ENCODE measurements at regions not wholly inside any gene's neighbourhood (a gene's known extent, or its start where the extent isn't known, plus 50 kb on each side); places are given as distances from the start of the nearest gene placed in this dataset.
"Not testable (repeated sequence)": the region's sequence is repeated elsewhere in the genome, so short reads cannot be mapped to it uniquely, and the experiment has no call there.

DNA sequence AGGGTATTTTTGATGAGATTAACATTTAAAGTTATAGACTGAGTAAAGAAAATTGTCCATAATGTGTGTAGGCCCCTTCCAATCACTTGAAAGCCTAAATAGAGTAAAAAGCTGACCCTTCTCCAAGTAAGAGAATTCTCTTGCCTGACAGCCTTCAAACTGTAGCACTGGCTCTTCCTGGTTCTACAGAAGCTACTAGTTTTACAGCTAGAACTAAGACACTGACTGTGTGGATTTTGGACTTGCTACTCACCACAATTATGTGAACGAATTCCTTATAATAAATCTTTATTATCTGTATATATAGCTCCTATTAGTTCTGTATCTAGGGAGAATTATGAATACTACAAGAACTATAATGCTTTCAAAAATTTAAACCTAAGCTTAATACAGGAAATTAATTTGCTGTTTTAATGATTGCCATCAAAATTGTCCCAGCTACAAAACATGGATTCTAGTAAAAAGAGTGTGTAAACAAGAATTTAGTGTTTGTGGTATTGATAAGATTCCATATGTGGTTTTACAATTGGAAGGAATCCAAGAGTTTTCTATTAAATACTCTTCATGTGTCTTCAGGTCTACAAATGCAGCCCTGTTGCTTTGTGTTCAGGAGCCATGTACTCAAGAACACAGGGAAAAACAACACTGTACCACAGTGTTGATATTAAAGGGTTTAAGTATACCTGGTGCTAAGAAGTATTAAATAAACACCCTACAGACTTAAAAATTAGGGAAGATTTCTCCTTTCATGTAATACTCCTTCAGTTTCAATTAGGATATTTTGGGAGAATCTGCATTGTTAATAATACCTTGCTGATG is 366.5 kb downstream of the CXXC4 start:
- no peak for DNase-seq

DNA sequence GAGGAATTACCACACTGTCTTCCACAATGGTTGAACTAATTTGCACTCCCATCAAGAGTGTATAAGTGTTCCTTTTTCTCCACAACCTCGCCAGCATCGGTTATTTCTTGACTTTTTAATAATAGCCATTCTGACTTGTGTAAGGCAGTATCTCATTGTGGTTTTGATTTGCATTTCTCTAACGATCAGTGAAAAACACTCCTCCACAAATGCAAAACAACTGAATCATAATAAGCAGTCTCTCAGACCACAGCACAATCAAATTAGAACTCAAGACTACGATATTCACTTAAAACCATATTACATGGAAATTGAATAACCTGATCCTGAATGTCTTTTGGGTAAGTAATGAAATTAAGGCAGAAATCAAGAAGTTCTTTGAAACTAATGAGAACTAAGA is 371.7 kb downstream of the CXXC4 start:
- no peak for DNase-seq

DNA sequence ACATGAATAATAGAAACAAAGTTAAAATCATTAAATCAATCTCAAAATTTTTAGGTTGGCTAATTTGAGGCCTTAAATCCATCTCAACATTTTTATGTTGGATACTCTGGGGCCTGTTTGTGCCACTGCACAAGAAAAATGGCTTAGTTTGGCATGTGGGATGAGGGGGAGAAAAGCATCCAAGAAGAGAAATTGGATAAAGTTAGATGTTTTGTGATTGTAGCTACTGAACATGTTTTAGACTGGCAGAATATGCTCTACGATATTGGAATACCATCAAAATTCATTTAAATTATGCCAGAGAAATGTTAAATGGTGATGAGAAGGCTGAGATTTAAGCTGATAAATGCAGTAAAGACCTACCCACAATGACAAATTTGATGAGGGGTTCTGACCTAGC is 376.9 kb downstream of the CXXC4 start:
- no peak for DNase-seq

DNA sequence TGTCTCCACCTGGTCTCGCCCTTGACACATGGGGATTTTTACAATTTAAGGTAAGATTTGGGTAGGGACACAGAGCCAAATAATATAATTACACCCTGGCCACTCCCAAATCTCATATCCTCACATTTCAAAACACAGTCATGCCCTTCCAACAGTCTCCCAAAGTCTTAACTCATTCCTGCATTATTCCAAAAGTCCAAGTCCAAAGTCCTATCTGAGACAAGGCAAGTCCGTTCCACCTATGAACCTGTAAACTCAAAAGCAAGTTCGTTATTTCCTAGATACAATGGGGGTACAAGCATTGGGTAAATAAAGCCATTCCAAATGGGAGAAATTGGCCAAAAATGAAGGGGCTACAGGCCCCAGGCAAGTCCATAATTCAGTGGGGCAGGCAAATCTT is 380.8 kb downstream of the CXXC4 start:
- DNase-seq = no peak

DNA sequence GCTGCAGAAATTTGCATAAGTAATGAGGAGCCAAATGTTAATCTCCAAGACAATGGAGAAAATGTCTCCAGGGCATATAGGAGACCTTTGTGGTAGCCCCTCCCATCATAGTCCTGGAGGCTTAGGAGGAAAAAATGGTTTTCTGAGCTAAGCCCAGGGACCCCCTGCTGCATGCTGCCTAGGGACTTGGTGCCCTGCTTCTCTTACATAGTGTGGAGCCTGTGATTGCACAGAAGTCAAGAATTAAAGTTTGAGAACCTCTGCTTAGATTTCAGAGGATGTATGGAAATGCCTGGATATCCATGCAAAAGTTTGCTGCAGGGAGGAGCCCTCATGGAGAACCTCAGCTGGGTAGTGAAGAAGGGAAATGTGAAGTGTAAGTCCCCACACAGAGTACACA is 379.4 kb upstream of the TACR3 start:
- DNase-seq = no peak

DNA sequence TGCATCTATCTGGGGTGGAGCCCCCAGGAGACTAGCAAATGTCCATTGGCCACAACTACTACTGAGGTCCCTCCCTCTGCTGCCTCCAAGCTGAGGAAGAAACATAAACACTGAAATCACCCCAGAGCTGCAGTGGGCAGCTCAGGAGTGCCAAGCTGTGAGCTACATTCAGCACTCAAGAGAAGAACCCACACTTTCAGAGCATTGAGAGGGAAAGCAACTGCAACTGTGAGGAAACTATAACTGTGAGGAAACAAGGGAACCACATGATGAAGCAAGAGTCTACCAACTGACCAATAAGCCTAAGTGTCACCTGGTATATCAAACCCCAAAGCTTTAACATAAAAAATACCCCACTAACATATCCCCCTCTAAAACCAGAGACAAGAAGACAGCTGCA is 373.5 kb upstream of the TACR3 start:
- no peak for DNase-seq

DNA sequence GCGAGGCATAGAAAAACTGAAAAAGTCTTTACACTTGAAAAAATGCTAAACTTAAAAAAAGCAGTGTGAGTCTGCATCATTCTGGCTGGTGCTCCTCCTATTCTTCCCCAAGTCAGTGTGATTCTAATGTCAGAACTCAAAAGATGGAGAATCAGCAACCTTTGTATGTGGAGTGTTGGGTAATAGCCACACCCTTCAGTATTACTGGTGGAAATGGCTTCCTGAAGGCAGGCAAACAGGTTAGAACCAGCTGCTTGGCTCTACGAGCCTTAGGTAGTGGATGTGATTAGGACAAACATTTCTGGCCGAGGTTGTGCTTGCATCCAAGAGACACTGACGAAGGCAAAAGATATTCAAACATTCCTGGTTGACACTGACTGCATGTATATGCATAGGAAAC is 353.4 kb upstream of the TACR3 start:
- DNase-seq = no peak

DNA sequence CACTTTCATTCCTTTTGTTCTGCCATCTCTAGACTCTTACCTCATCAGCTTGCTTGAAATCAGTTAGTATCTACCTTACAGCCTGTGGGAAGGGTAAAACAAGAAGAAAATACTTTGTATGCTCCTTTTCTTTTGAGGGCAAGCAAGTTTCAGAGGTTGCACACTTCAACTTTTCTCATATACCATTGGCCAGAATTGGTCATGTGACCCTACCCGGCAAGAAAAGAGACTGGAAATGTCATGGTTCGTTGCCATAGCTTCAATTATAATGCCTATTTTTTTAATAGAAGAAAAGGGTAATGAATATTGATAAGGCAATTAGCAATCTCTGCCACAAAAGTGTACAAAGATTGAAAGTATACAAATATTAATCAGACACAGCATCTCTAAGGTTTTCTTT is 346.7 kb upstream of the TACR3 start:
- no peak for DNase-seq

DNA sequence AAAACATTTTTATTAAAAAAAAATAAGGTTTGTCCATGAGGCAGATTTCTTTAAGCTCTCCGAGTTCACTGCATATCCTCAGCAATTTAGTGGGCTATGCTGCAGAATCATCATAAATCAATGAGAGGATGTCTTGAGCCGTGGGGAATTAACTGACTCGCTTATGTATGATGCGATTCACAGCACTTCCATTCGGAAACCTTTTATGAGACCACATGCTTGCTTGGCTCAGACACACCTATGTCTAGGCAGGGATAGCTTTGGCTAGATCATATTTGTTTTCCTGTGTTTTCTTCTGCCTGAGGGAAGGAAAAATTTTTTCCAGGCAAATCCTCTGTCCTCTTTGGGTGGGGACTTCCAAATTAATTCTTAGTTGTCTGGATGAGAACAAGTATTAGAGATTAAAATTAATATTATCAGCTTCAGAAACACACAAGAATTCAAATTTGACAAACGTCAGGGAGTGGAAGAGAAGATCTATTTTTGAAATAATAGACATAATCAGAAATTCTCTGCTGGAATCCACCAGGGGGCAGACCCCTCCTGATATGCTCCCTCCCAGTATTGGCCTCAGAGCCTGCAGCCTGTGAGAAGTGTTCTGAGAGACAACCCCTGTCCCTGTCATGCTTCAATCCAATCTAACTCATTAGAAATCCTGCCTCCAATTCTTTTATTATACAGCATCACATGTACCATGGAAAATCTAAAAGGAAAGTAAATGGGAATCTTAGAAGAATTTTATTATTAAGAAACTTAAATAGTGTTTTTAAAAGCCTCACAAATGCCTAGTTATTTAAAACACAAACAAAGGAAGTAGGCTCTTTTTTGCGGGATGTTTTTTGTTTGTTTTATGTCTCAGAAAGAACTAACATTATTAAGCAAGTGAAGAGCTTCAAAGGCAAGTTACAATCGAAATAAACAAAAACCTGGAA is 345.1 kb upstream of the TACR3 start:
- peak; percentile 68 for DNase-seq

DNA sequence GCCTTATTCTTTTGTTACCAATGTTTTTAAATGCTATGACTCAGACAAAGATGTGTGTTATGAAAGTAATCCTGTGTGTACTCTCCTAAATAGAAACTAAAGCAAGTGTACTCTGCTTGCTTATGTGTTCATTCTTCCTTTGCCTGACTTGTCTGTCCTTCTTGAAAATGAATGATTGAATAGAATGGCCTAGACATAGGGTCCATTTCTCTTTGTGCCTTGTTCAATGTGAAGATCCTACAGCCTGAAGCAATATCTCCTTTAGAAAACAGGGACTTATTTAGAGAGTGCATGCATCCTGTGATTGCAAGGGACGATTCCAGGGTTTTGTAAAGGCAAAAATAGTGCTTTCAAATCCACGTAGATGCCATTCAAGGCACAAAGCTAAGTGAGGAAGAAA is 343.6 kb upstream of the TACR3 start:
- DNase-seq = no peak

DNA sequence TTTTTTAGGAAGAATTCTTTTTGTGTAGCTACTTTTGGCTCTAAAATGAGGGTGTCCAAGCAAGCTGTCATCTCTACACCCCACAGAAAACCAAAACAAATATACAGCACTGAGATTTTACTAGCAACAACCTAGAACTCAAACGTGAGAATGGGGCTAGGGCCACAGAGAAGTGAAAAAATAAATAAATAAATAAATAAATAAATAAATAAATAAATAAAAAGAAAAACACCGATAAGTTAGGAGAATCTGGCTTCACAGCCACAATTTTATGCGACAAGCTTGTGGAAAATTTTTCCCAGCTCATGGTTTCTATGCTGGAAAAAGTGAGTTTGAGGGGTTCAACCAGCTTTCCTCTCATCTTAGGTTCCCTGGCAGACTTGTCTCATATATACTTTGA is 324.6 kb upstream of the TACR3 start:
- no peak for DNase-seq

DNA sequence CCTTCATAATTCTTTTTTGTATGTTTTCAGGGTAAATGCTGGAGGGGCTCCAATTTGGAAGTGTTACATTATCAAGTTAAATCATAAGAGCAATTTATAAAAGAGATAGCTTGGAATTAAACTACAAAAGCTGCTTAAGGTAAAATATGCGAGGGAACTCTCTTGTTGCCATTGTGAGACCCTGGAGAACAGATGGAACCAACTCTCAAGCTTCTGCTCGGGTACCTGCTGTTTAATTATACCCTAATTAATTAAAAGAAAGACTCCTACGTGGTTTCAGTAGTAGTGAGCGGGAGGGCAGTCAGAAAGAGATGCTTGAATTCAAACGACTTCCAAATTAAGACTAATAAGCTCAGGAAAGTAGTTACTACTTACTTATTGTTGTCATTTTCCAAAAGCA is 313.1 kb upstream of the TACR3 start:
- no peak for DNase-seq

DNA sequence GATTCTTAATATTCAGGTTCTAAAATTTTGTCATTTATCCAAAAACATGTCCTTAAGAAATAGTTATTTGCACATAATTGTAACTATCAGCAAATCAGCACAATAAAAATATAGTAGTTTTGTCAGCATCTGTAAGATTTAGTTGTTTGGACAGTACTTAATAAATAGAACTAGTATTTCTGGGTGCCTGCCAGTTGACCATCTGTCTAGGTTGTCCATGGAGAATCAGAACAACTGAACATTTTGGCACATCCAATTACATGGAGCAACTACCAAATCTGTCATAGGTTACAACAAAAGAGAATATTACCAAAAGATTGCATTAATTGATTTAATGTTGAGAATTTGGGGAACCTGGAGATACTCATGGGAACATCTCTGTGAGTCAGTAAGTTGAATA is 305.5 kb upstream of the TACR3 start:
- DNase-seq = no peak

DNA sequence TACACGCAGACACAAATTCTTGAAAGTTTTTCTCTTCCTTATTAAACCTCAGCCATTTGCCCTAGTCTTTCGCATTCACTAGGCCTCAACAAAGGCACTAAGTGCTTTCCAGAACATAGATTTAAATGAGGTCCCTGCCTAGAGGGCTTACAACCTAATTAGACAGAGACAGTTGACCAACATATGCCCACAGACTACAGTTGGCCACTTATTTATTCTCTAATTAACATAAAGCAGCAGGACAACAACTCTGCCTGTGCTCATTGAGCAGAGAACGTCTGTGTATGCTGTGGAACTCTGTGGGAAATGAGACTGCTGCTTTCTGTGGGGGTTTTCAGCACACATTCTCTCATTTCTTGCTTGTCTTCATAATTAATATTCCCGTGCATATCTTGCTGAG is 303.0 kb upstream of the TACR3 start:
- DNase-seq = no peak

DNA sequence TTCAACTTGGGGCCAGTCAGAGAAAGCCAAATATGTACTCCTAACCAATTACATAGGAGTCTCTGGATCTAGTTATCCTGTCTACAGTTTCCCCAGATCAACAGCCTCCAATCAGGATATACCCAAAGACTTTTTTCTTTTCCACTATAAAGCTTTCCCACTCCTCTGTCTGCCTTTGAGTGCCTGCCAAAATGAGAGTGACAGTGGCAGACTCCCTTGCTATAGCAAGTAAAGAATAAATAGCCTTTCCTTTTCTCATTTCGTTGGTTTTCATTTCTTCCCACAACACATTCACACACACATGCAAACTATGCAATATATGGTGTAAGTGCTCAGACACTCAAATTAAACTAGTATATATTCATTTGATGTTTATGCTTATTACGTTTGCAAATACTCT is 302.4 kb upstream of the TACR3 start:
- no peak for DNase-seq

DNA sequence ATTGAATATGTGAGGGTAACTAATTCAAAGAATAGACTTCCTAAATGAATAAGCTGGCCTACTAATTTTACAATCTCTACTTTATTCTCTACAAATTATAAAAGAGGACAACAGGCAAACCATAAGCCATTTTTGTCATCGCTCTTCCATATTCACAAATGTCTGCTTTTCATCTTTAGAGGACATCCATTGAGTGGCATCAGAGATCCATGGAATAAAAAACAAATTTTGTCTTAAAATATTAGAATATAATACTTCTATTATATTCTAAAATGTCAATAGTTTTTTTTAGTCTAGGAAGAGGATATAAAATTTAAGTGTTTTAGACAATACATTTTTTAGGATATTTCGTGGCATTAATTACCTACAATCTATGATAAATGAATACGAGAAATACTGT is 300.9 kb upstream of the TACR3 start:
- DNase-seq = no peak

DNA sequence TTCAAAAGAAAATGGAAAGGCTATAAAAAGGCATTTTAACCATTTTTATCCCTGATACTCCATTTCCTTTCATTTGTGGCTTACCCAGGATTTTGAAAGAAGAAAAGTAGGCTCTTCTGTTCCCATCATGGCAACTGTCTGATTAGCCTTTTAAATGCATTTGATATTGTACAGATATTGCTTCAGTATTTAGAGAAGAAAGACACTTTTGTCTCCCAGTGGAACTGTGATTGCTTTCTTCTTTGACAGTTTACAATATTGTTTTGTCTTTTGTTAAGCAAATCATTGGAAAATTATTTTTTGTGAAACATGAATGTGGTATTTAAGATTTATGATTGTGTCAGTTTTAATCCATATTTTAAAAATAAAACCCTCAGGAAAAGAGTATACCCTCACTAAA is 297.4 kb upstream of the TACR3 start:
- no peak for DNase-seq

DNA sequence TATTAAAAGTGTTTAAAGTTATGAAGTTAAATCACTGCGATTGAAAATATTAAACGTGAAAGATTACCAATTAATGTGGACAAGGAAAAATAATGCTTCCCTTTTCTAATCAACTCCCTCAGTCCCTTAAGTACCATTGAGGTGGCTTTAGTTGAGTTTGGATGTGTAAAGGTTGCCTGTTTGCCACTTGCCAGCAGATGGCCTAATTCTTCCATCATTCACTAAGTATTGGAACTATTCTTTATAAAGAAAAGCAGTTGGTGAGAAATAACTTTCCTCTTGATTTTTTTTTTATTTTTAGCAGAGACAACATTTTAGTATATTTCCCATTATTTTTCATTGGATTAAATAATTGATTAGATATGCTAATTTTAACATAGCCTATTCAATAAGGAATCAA is 295.9 kb upstream of the TACR3 start:
- no peak for DNase-seq

DNA sequence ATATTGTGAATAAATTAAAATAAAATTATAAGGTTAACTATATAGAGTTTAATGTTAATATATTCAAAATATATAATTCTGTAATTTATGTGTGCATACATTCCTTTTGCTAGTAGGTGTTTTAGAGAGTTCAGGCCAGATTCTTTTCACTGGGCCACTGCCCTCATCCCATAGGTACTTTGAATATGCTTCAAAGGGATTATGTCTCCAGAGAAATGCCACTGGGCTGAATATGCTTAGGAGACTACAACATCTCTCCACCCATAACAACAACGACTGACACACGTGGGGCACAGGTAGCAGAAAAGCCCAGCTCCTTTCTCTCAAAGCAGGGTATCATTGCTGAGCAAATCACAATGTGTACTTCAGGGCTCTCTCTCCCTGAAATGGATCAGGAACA is 290.9 kb upstream of the TACR3 start:
- DNase-seq = no peak

DNA sequence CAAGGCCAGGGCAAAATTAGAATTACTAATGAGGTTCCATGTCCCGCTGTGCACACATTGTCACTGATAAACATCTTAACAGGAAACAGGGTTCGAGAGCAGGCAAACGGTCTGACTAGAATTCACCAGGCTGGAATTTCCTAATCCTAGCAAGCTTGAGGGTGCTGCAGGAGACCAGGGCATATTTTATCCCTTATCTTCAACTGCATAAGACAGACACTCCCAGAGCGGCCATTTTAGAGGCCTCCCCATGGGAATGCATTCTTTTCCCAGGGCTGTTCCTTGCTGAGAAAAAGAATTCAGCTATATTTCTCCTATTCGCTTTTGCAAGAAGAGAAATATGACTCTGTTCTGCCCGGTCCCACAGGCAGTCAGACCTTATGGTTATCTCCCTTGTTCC is 282.5 kb upstream of the TACR3 start:
- DNase-seq = not testable (repeated sequence)

DNA sequence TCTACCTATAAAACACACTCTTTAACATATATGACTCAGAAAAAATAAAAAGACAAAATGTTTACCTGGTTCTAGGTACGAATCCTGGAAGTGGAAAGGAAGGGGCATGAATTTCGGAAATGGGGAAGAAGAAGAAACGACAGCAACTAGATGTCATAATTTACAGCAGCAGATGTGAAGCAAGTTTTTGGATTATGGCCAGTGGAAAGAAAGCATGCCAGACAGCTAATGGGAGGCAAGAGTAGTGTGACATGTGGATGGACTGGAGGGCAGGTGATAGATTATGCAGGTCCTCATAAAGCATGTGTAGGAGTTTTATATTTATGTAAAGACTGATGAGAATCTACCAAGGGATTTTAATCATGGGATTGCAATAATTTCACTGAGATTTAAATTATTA is 279.0 kb upstream of the TACR3 start:
- no peak for DNase-seq

DNA sequence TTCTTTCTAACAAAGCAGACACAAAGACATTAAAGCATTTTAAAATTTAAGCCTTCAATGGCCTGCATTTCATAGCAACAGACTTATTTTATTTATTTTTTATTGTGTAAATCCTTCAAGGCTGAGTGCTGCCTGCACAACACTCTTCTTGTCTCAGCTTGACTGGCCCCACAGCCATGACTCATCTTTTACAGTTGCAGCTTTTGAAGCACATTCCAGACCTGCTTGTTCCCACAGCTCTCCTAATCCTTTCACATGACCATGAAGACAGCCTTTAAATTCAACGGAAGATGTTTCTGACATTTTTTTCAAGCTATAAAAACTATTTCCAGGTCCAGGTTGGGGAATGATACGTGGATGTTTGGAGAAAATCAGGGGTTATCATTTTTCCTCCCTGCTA is 276.9 kb upstream of the TACR3 start:
- DNase-seq = no peak

DNA sequence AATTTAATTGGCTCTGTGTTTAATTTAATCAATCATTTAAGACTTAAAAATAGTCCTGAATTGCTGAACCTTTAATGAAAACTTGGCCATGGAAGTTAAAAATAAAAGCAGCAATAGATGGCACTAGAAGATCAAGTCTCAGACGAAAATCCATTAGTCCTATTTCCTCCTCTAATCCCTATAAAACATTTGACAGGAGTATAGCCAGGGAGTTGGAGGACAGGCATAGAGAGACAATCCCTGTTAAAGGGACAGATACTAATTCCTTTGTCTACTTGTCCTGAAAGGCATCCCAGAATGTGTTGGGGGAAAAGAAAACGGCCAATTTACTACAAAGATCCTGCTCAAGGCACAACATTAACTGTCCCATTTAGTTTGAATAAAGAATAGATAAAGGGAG is 276.3 kb upstream of the TACR3 start:
- peak; percentile 24 for DNase-seq

DNA sequence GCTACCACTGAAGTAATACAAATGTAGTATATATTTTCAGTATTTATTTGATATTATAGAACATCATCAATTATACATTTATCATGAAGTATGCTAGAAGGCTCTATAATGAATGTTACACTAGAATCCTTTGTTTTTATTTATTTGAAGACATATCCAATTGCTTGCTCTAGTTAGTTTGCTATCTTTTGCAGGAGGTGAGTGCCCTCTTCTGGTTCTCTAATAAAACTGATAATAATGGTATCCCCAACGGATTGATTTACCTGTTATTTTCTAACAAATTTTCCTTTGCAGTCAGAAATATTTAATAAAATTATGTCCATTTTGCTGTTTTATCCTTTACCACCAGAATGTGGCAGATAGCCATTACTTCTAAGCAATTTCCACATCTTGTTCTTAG is 274.3 kb upstream of the TACR3 start:
- DNase-seq = peak; percentile 21
